Adrenal gland (tissue), 5 donors: ENCODE measurements at regions not wholly inside any gene's neighbourhood (a gene's known extent, or its start where the extent isn't known, plus 50 kb on each side); places are given as distances from the start of the nearest gene placed in this dataset.

ENCODE experiments used
- POLR2A ChIP-seq, 2 donors: fragments of 450-650 bp; IDR thresholded peaks; one replicate each; pipeline ENCODE4 v1.6.1; 2017; ENCODE audit warnings: antibody characterized with exemption in 2 of 2, mild to moderate bottlenecking in 2 of 2, moderate library complexity in 1 of 2
- TF ChIP-seq, protein P1 (sequence below), 6 experiments: fragments of 450-650 bp in 4 of 6; fragments of 200-600 bp in 2 of 6; sonication (generic) in 1 of 6; IDR thresholded peaks; 1 replicate in 5 of 6; 2 replicates in 1 of 6; pipeline versions ENCODE4 v1.5.1 to v1.8.0; 2016 to 2021; ENCODE audit warnings: antibody characterized with exemption in 6 of 6, mild to moderate bottlenecking in 2 of 6, moderate library complexity in 1 of 6
- donor health status: DM: no; HTN: no; CAD: no.

DNA sequence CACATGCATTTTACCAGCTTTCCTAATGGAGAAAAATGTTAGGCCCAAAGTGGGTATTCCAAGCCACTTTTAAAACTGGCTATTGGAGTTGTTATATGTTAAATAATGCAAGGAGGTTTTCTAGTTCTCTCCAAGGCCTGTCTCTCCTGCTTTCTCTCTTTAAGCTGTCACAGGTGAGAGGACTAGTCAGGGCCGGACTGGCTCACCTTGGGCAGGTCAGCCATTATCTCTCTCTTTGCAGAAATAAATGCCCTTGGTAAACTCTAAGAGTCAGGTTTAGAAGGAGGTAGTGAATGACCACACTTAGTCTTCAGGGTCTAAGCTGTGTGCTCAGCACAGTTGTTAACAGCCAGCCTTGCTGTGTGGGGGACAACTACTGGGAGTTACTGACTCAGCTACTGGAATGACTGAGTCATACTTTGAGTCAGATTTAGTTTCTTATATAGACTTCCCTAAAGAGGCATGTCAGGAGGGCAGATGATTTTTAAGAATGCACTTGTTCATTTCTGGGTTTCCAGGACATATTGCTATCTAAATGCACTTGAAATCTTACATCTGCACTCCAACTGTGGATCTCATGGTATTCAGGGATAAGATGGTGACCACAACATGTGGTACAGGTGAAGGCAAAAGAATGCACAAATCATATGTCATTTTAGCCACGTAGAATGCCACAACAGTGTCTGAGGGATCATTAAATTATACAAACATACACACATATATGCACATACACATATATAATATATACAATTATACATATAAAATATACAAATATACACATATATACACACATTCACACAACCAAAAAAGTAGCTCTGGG is 719.4 kb downstream of the EPM2A start:
- TF ChIP-seq, protein P1, sequence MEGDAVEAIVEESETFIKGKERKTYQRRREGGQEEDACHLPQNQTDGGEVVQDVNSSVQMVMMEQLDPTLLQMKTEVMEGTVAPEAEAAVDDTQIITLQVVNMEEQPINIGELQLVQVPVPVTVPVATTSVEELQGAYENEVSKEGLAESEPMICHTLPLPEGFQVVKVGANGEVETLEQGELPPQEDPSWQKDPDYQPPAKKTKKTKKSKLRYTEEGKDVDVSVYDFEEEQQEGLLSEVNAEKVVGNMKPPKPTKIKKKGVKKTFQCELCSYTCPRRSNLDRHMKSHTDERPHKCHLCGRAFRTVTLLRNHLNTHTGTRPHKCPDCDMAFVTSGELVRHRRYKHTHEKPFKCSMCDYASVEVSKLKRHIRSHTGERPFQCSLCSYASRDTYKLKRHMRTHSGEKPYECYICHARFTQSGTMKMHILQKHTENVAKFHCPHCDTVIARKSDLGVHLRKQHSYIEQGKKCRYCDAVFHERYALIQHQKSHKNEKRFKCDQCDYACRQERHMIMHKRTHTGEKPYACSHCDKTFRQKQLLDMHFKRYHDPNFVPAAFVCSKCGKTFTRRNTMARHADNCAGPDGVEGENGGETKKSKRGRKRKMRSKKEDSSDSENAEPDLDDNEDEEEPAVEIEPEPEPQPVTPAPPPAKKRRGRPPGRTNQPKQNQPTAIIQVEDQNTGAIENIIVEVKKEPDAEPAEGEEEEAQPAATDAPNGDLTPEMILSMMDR (IDR thresholded peaks at IDR 0.05) = no peak
- TF ChIP-seq POLR2A (IDR thresholded peaks at IDR 0.05) = no peak
